HCT116 (cell line): ENCODE measurements at regions not wholly inside any gene's neighbourhood (a gene's known extent, or its start where the extent isn't known, plus 50 kb on each side); places are given as distances from the start of the nearest gene placed in this dataset.

ENCODE experiments used
- ATAC-seq: fragments of 200-7000 bp; cut with Tn5 transposase; 2 replicates; pipeline ENCODE4 v1.9.1; 2020; ENCODE audit warnings: mild to moderate bottlenecking, moderate library complexity
- BruUV-seq: library from RNA; stranded (reverse); fragments of 400-500 nt; replicated peaks from 2 replicates; lab custom pipeline; 2021; lab: Mats Ljungman, UMichigan
- CTCF ChIA-PET: fragments of 300-600 bp; sonication (Branson Sonifier 250); formaldehyde crosslinking; loops from one replicate; lab custom pipeline; 2021; ENCODE audit warnings: antibody characterized with exemption; lab: Charles Lee
- POLR2A ChIA-PET: fragments of 300-600, 350-600 bp; sonication (Branson Sonifier 250); formaldehyde crosslinking; loops from one replicate; lab custom pipeline; 2021; ENCODE audit warnings: antibody characterized with exemption; lab: Charles Lee
- RAD21 ChIA-PET, 2 experiments: fragments of 300-600 bp; sonication (Branson Sonifier 250); formaldehyde crosslinking; loops; one replicate each; lab custom pipeline; 2023; ENCODE audit warnings: low total read pairs in 2 of 2; ENCODE audit not compliant: uncharacterized antibody in 2 of 2, unreplicated experiment in 2 of 2, low non-redundant PET in 1 of 2; lab: Charles Lee
- DNase-seq: peaks from one replicate; pipeline ENCODE4 v3.0.0-alpha.2; 2010; ENCODE audit warnings: low read depth, low spot score
- H2AFZ ChIP-seq: fragments of 200-600 bp; shearing (Covaris generic), sonication (generic); 2 replicates; pipeline ENCODE4 v1.6.1; 2017; ENCODE audit warnings: low read depth, mixed run types, mixed read lengths, antibody characterized with exemption, low read length; ENCODE audit not compliant: poor library complexity, severe bottlenecking
- H3K27ac ChIP-seq: 2 replicates; pipeline ENCODE4 v1.5.1; 2012; ENCODE audit warnings: low read depth, low read length
- H3K27me3 ChIP-seq: fragments of 200-600 bp; sonication (generic); 2 replicates; pipeline ENCODE4 v1.6.1; 2016; ENCODE audit warnings: mixed run types, low read length, mixed read lengths; ENCODE audit not compliant: insufficient read depth
- H3K36me3 ChIP-seq, 2 experiments: fragments of 200-500 bp in 1 of 2; fragments of 200-600 bp in 1 of 2; sonication (Bioruptor generic) in 1 of 2; sonication (generic) in 1 of 2; 2 replicates each; pipeline versions ENCODE4 v1.5.1 to v1.6.1; 2014 to 2016; ENCODE audit warnings: low read length in 2 of 2, inconsistent platforms in 1 of 2, mixed read lengths in 1 of 2, mixed run types in 1 of 2; ENCODE audit not compliant: insufficient read depth in 2 of 2, control insufficient read depth in 1 of 2
- H3K4me1 ChIP-seq, 2 experiments: fragments of 200-600 bp in 1 of 2; sonication (generic) in 1 of 2; 2 replicates each; pipeline versions ENCODE4 v1.5.1 to v1.6.1; 2012 to 2017; ENCODE audit warnings: low read length in 2 of 2, inconsistent platforms in 1 of 2, mild to moderate bottlenecking in 1 of 2, mixed read lengths in 1 of 2, mixed run types in 1 of 2, moderate library complexity in 1 of 2; ENCODE audit not compliant: insufficient read depth in 2 of 2, control insufficient read depth in 1 of 2
- H3K4me2 ChIP-seq: fragments of 200-600 bp; sonication (generic); 2 replicates; pipeline ENCODE4 v1.6.1; 2017; ENCODE audit warnings: mixed run types, low read length, mixed read lengths
- H3K4me3 ChIP-seq, 2 experiments: fragments of 200-600 bp in 1 of 2; sonication (generic) in 1 of 2; replicated peaks in 1 of 2; 2 replicates each; pipeline ENCODE4 v1.5.1; 2011 to 2016; ENCODE audit warnings: low read length in 2 of 2, control low read depth in 1 of 2, low read depth in 1 of 2, mild to moderate bottlenecking in 1 of 2, mixed read lengths in 1 of 2, mixed run types in 1 of 2
- H3K79me2 ChIP-seq: fragments of 200-600 bp; sonication (generic); 2 replicates; pipeline ENCODE4 v1.6.1; 2017; ENCODE audit warnings: mild to moderate bottlenecking, mixed run types, low read length, moderate library complexity, mixed read lengths; ENCODE audit not compliant: insufficient read depth
- H3K9ac ChIP-seq: fragments of 200-600 bp; sonication (generic); 2 replicates; pipeline ENCODE4 v1.6.1; 2016; ENCODE audit warnings: low read length, mixed read lengths
- H3K9me2 ChIP-seq: fragments of 200-600 bp; sonication (generic), shearing (Covaris generic); 2 replicates; pipeline ENCODE4 v1.6.1; 2017; ENCODE audit warnings: mixed run types, mild to moderate bottlenecking, moderate library complexity; ENCODE audit not compliant: insufficient read depth
- H3K9me3 ChIP-seq, 2 experiments: fragments of 200-500 bp in 1 of 2; fragments of 200-600 bp in 1 of 2; sonication (Bioruptor generic) in 1 of 2; sonication (generic) in 1 of 2; 2 replicates each; pipeline ENCODE4 v1.6.1; 2014 to 2017; ENCODE audit warnings: low read length in 2 of 2, mixed read lengths in 2 of 2, inconsistent platforms in 1 of 2, low read depth in 1 of 2, mild to moderate bottlenecking in 1 of 2, mixed run types in 1 of 2, moderate library complexity in 1 of 2; ENCODE audit not compliant: control insufficient read depth in 1 of 2, insufficient read depth in 1 of 2
- H4K20me1 ChIP-seq: fragments of 200-600 bp; sonication (generic), shearing (Covaris generic); 2 replicates; pipeline ENCODE4 v1.6.1; 2017; ENCODE audit warnings: mixed run types, mild to moderate bottlenecking, moderate library complexity; ENCODE audit not compliant: insufficient read depth
- ATF3 ChIP-seq: IDR thresholded peaks from 2 replicates; pipeline ENCODE4 v1.6.1; 2012
- CEBPB ChIP-seq: IDR thresholded peaks from 2 replicates; pipeline ENCODE4 v1.6.1; 2012; ENCODE audit warnings: low read depth
- CTCF ChIP-seq, 3 experiments: fragments of 200-600 bp in 1 of 3; sonication (generic) in 1 of 3; IDR thresholded peaks in 2 of 3; conservative IDR thresholded peaks in 1 of 3; 2 replicates each; pipeline ENCODE4 v1.5.1; 2012 to 2017; ENCODE audit warnings: low read depth in 2 of 3, low read length in 2 of 3, antibody characterized with exemption in 1 of 3, borderline replicate concordance in 1 of 3, control low read depth in 1 of 3, mild to moderate bottlenecking in 1 of 3, mixed read lengths in 1 of 3, mixed run types in 1 of 3, moderate library complexity in 1 of 3; ENCODE audit not compliant: insufficient read depth in 1 of 3
- ELF1 ChIP-seq: IDR thresholded peaks from 2 replicates; pipeline ENCODE4 v1.6.1; 2012; ENCODE audit warnings: low read depth, borderline replicate concordance
- EZH2 ChIP-seq: fragments of 200-600 bp; sonication (generic); IDR thresholded peaks from 2 replicates; pipeline ENCODE4 v1.6.1; 2017; ENCODE audit warnings: antibody characterized with exemption, mixed run types
- FOSL1 ChIP-seq: IDR thresholded peaks from 2 replicates; pipeline ENCODE4 v1.6.1; 2012; ENCODE audit warnings: low read depth
- JUND ChIP-seq: IDR thresholded peaks from 2 replicates; pipeline ENCODE4 v1.6.1; 2012
- MAX ChIP-seq: IDR thresholded peaks from 2 replicates; pipeline ENCODE4 v1.6.1; 2012
- POLR2A ChIP-seq: IDR thresholded peaks from 2 replicates; pipeline ENCODE4 v1.7.0; 2011; ENCODE audit warnings: borderline replicate concordance; ENCODE audit not compliant: insufficient read depth, insufficient read length; ENCODE audit errors: extremely low read depth
- REST ChIP-seq: IDR thresholded peaks from 2 replicates; pipeline ENCODE4 v1.6.1; 2012; ENCODE audit warnings: low read depth
- SIN3A ChIP-seq: IDR thresholded peaks from 2 replicates; pipeline ENCODE4 v1.6.1; 2012; ENCODE audit warnings: low read depth
- SP1 ChIP-seq: IDR thresholded peaks from 2 replicates; pipeline ENCODE4 v1.6.1; 2012; ENCODE audit warnings: low read depth
- SRF ChIP-seq: IDR thresholded peaks from 2 replicates; pipeline ENCODE4 v1.6.1; 2012; ENCODE audit warnings: low read depth
- TCF7L2 ChIP-seq: IDR thresholded peaks from 2 replicates; pipeline ENCODE4 v1.7.0; 2011; ENCODE audit warnings: borderline replicate concordance, inconsistent platforms; ENCODE audit not compliant: insufficient read depth, insufficient read length; ENCODE audit errors: extremely low read depth
- YY1 ChIP-seq: IDR thresholded peaks from 2 replicates; pipeline ENCODE4 v1.6.1; 2011; ENCODE audit warnings: low read length, low read depth, moderate library complexity, mild to moderate bottlenecking; ENCODE audit not compliant: insufficient replicate concordance; ENCODE audit errors: extremely low read depth
- ZBTB33 ChIP-seq: IDR thresholded peaks from 2 replicates; pipeline ENCODE4 v1.6.1; 2011; ENCODE audit warnings: mild to moderate bottlenecking, low read length, moderate library complexity; ENCODE audit not compliant: insufficient replicate concordance; ENCODE audit errors: extremely low read depth
- ZFX ChIP-seq: fragments of 450-650 bp; IDR thresholded peaks from 2 replicates; pipeline ENCODE4 v1.6.1; 2017
- ZNF274 ChIP-seq: fragments of 200-500 bp; sonication (Bioruptor generic); IDR thresholded peaks from 2 replicates; pipeline ENCODE4 v1.6.1; 2014; ENCODE audit warnings: mild to moderate bottlenecking, low read depth, low read length, inconsistent platforms
- intact Hi-C: fragments of 100-400 bp; cut with micrococcal nuclease; formaldehyde crosslinking; loops from 2 replicates; pipeline ENCODE4 v1.10.0; 2022

GRCh38 chr4:55259294-55259693 is 86.7 kb upstream of the SRD5A3 start:
- H3K4me1 ChIP-seq = no peaks in the 10 kb centered on the region
- no TSS peak for BruUV-seq
- H2AFZ ChIP-seq = no peak overlapping the region
- DNase-seq = no peak
- CTCF ChIA-PET = no interaction called here
- no peaks in the 10 kb centered on the region for H3K9me2 ChIP-seq
- no peaks in the 10 kb centered on the region for H3K36me3 ChIP-seq
- no peaks in the 10 kb centered on the region for H3K79me2 ChIP-seq
- no peak overlapping the region for H3K9ac ChIP-seq
- POLR2A ChIA-PET = no interaction called here
- TF ChIP-seq CTCF (IDR thresholded peaks at IDR 0.05 in 2 of 3, conservative IDR thresholded peaks at IDR 0.05 in 1 of 3; ENCODE audit: borderline replicate concordance in 1 of 3, insufficient read depth in 1 of 3, low read depth in 2 of 3, low read length in 2 of 3) (no peak), TCF7L2 (no peak), FOSL1 (no peak), ZFX (no peak), ZNF274 (no peak), POLR2A (no peak), JUND (no peak), REST (no peak), SIN3A (no peak), ZBTB33 (no peak), ATF3 (no peak), SRF (no peak), ELF1 (no peak), EZH2 (no peak), YY1 (no peak), MAX (no peak), CEBPB (no peak), SP1 (no peak)
- ATAC-seq = no peak
- no peaks in the 10 kb centered on the region for H3K9me3 ChIP-seq
- RAD21 ChIA-PET = no interaction called here
- H3K4me3 ChIP-seq = no peak overlapping the region
- H3K4me2 ChIP-seq = no peak overlapping the region
- H3K27ac ChIP-seq = no peak overlapping the region
- H4K20me1 ChIP-seq = no peaks in the 10 kb centered on the region
- intact Hi-C loops = no loop called here
- no peaks in the 10 kb centered on the region for H3K27me3 ChIP-seq
